ENCODE measurements at regions not wholly inside any gene's neighbourhood (a gene's known extent, or its start where the extent isn't known, plus 50 kb on each side); places are given as distances from the start of the nearest gene placed in this dataset.

DNA sequence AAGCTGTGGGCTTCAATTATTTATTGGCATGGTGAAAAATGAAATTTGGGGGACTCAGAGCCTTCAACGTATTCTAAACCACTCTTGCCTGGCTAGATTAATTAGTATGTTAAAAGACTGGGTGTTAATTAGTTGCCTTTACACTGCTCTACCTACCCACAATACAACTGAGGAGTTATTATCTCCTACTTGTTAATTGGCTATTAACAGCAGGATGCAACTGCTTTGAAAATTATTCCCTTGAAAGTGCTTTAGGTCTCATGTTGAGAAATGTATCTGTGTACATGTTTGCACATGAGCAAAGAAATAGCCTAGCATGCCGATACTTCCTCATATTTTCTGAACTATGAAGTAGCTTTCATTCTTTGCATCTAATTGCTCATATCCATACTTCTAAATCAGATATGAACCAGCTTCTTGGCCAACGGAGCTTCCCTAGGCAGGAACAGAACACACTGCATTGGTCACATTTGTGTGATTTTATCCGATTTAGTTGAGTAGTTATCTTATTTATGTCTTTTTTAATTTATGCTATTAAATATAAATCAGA lies 155.8 kb downstream of the GPAM start:
- Histone ChIP-seq H3K23ac (ENCODE audit: insufficient read length) (no peak overlapping the region), H3K4me2 (ENCODE audit: insufficient read depth in 1 of 2, low read depth in 2 of 2, low read length in 2 of 2) (no peak overlapping the region), H3K27me3 (replicated peaks in 1 of 4; ENCODE audit: control insufficient read depth in 3 of 4, extremely low read depth in 1 of 4, insufficient read depth in 3 of 4, low read length in 3 of 4) (no peaks in the 10 kb centered on the region), H3K27ac (ENCODE audit: low read depth, low read length) (no peak overlapping the region), H2AFZ (ENCODE audit: low read length) (no peak overlapping the region), H3K18ac (ENCODE audit: extremely low read depth, low read length) (no peak overlapping the region), H3K79me2 (ENCODE audit: control insufficient read depth in 1 of 2, insufficient read depth in 2 of 2, low read length in 2 of 2) (no peaks in the 10 kb centered on the region), H3K14ac (ENCODE audit: insufficient read length) (no peak overlapping the region), H3K4me3 (ENCODE audit: extremely low read depth in 1 of 4, insufficient read depth in 2 of 4, low read depth in 3 of 4, low read length in 4 of 4) (no peak overlapping the region), H4K91ac (replicated peaks; ENCODE audit: insufficient read length, low read length) (no peak overlapping the region), H4K8ac (ENCODE audit: extremely low read depth, insufficient read depth, low read length) (no peak overlapping the region), H3K56ac (replicated peaks; ENCODE audit: insufficient read length, low read depth, low read length) (no peak overlapping the region), H3K79me1 (ENCODE audit: low read depth, low read length) (no peaks in the 10 kb centered on the region), H2AK5ac (ENCODE audit: low read depth, low read length) (no peak overlapping the region), H3K36me3 (ENCODE audit: control insufficient read depth in 2 of 4, insufficient read depth in 4 of 4, low read length in 3 of 4) (no peaks in the 10 kb centered on the region), H3K23me2 (ENCODE audit: low read depth, low read length) (no peaks in the 10 kb centered on the region), H2BK5ac (ENCODE audit: low read depth, low read length) (no peak overlapping the region), H3K9me3 (ENCODE audit: insufficient read depth in 2 of 2, low read depth in 1 of 2, low read length in 1 of 2) (peaks cover 4 to 8% of the 10 kb centered on the region in 2 experiments; a peak in 1 of 4 replicates), H2BK12ac (ENCODE audit: low read depth, low read length) (no peak overlapping the region), H4K20me1 (replicated peaks in 1 of 2; ENCODE audit: control insufficient read depth in 1 of 2, insufficient read depth in 2 of 2, low read length in 2 of 2) (no peaks in the 10 kb centered on the region), H2BK20ac (ENCODE audit: low read length) (no peak overlapping the region), H3K4me1 (replicated peaks in 1 of 4; ENCODE audit: control insufficient read depth in 3 of 4, insufficient read depth in 4 of 4, low read length in 3 of 4) (no peaks in the 10 kb centered on the region), H3K9ac (replicated peaks in 1 of 4; ENCODE audit: extremely low read depth in 1 of 4, low read depth in 3 of 4, low read length in 3 of 4) (no peak overlapping the region), H4K5ac (ENCODE audit: insufficient read length, low read depth, low read length) (no peak overlapping the region), H2BK15ac (ENCODE audit: low read length) (no peak overlapping the region), H2BK120ac (replicated peaks; ENCODE audit: low read depth, low read length) (no peak overlapping the region), H3K4ac (replicated peaks; ENCODE audit: insufficient read length, low read depth, low read length) (no peak overlapping the region)
- DNase-seq (ENCODE audit: low read depth in 1 of 2, low spot score in 2 of 2) (no peak), FAIRE-seq (no peak)
- ChIA-PET CTCF (ENCODE audit: partially characterized antibody) (interaction anchor here (0.7 to 6.9 kb wide), 11 partner anchors 13 to 328 kb away, joined by 3 to 62 read pairs (median 4); no protein-coding TSS in a partner anchor), POLR2A (ENCODE audit: partially characterized antibody) (no interaction called here)
- TF ChIP-seq CREB1 (IDR thresholded peaks at IDR 0.05) (no peak), POLR2AphosphoS5 (IDR thresholded peaks at IDR 0.05; ENCODE audit: low read depth, low read length) (no peak), SP1 (IDR thresholded peaks at IDR 0.05; ENCODE audit: low read depth, low read length) (no peak), FOSL1 (IDR thresholded peaks at IDR 0.05; ENCODE audit: insufficient read depth, low read depth, low read length) (no peak), KDM1A (IDR thresholded peaks at IDR 0.05; ENCODE audit: borderline replicate concordance, low read length) (no peak), TAF1 (IDR thresholded peaks at IDR 0.05; ENCODE audit: low read depth, low read length) (no peak), SIX5 (IDR thresholded peaks at IDR 0.05; ENCODE audit: low read depth, low read length) (no peak), TAF7 (optimal IDR thresholded peaks at IDR 0.05; ENCODE audit: borderline replicate concordance, low read depth, low read length) (no peak), CHD1 (IDR thresholded peaks at IDR 0.05; ENCODE audit: low read depth, low read length) (no peak), SP4 (IDR thresholded peaks at IDR 0.05; ENCODE audit: low read length) (no peak), POU5F1 (IDR thresholded peaks at IDR 0.05; ENCODE audit: low read depth, low read length) (no peak)
- TF ChIP-seq, protein P1, sequence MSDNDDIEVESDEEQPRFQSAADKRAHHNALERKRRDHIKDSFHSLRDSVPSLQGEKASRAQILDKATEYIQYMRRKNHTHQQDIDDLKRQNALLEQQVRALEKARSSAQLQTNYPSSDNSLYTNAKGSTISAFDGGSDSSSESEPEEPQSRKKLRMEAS (IDR thresholded peaks at IDR 0.05) = no peak
- WGBS, 2 experiments (ENCODE audit: extremely low coverage in 1 of 2, insufficient coverage in 1 of 2, insufficient read length in 1 of 2, insufficient replicate concordance in 2 of 2, low coverage in 1 of 2, low lambda C conversion rate in 2 of 2, missing lambda C conversion rate in 1 of 2) = 91% methylated on average over 4 of the region's 4 CpGs; no CpG with 5 or more reads in 1 of the 2 experiments

Data from H1 (cell line).